IMR-90 (cell line): ENCODE measurements at regions not wholly inside any gene's neighbourhood (a gene's known extent, or its start where the extent isn't known, plus 50 kb on each side); places are given as distances from the start of the nearest gene placed in this dataset.

Source experiments
- FOS ChIP-seq: fragments of 150-350 bp; IDR thresholded peaks from 2 replicates; pipeline ENCODE4 v1.6.1; 2016; ENCODE audit warnings: low read depth, low read length
- TF ChIP-seq, protein P1 (sequence below): conservative IDR thresholded peaks from 2 replicates; pipeline ENCODE4 v1.5.1; 2012; ENCODE audit warnings: mild to moderate bottlenecking, low read depth, low read length, improper control_type of control experiment

- TF ChIP-seq FOS = no peak
- TF ChIP-seq, protein P1, sequence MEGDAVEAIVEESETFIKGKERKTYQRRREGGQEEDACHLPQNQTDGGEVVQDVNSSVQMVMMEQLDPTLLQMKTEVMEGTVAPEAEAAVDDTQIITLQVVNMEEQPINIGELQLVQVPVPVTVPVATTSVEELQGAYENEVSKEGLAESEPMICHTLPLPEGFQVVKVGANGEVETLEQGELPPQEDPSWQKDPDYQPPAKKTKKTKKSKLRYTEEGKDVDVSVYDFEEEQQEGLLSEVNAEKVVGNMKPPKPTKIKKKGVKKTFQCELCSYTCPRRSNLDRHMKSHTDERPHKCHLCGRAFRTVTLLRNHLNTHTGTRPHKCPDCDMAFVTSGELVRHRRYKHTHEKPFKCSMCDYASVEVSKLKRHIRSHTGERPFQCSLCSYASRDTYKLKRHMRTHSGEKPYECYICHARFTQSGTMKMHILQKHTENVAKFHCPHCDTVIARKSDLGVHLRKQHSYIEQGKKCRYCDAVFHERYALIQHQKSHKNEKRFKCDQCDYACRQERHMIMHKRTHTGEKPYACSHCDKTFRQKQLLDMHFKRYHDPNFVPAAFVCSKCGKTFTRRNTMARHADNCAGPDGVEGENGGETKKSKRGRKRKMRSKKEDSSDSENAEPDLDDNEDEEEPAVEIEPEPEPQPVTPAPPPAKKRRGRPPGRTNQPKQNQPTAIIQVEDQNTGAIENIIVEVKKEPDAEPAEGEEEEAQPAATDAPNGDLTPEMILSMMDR = no peak
These were observed 130.0 kb downstream of the PROX1 start for GRCh38 chr1:214117780-214118179.
